MM.1S (cell line): ENCODE measurements at regions not wholly inside any gene's neighbourhood (a gene's known extent, or its start where the extent isn't known, plus 50 kb on each side); places are given as distances from the start of the nearest gene placed in this dataset.
"Not testable (repeated sequence)": the region's sequence is repeated elsewhere in the genome, so short reads cannot be mapped to it uniquely, and the experiment has no call there.

Experiments used
- DNase-seq: peaks from one replicate; pipeline ENCODE4 v3.0.0-alpha.2; 2015
- H2AFZ ChIP-seq: fragments of 300-600 bp; sonication (generic); 2 replicates; pipeline ENCODE4 v1.6.0; 2016; ENCODE audit warnings: antibody characterized with exemption, low read length
- H3F3A ChIP-seq: fragments of 300-600 bp; sonication (generic); 2 replicates; pipeline ENCODE4 v1.6.1; 2016; ENCODE audit warnings: mild to moderate bottlenecking, antibody characterized with exemption, low read length, moderate library complexity, mixed read lengths; ENCODE audit not compliant: insufficient read depth
- H3K27ac ChIP-seq: fragments of 300-600 bp; sonication (generic); 2 replicates; pipeline ENCODE4 v1.5.1; 2016; ENCODE audit warnings: mild to moderate bottlenecking, low read length
- H3K27me3 ChIP-seq: fragments of 300-600 bp; sonication (generic); replicated peaks from 2 replicates; pipeline ENCODE4 v1.6.0; 2016; ENCODE audit warnings: low read length; ENCODE audit not compliant: insufficient read depth
- H3K36me3 ChIP-seq: fragments of 300-600 bp; sonication (generic); replicated peaks from 2 replicates; pipeline ENCODE4 v1.6.1; 2016; ENCODE audit warnings: mild to moderate bottlenecking, low read length, mixed read lengths; ENCODE audit not compliant: insufficient read depth
- H3K4me1 ChIP-seq: fragments of 300-600 bp; sonication (generic); 2 replicates; pipeline ENCODE4 v1.6.1; 2016; ENCODE audit warnings: low read length, mixed read lengths
- H3K4me2 ChIP-seq: fragments of 300-600 bp; sonication (generic); 2 replicates; pipeline ENCODE4 v1.6.0; 2016; ENCODE audit warnings: low read depth, low read length
- H3K4me3 ChIP-seq: fragments of 300-600 bp; sonication (generic); 2 replicates; pipeline ENCODE4 v1.5.1; 2016; ENCODE audit warnings: low read length, mixed read lengths
- H3K79me2 ChIP-seq: fragments of 300-600 bp; sonication (generic); 2 replicates; pipeline ENCODE4 v1.6.1; 2016; ENCODE audit warnings: mixed run types, low read length, mixed read lengths
- H3K9ac ChIP-seq: fragments of 300-600 bp; sonication (generic); 2 replicates; pipeline ENCODE4 v1.6.1; 2016; ENCODE audit warnings: low read length, mixed read lengths
- H3K9me2 ChIP-seq: fragments of 300-600 bp; sonication (generic); replicated peaks from 2 replicates; pipeline ENCODE4 v1.6.1; 2016; ENCODE audit warnings: mild to moderate bottlenecking, low read length, mixed read lengths; ENCODE audit not compliant: insufficient read depth
- H3K9me3 ChIP-seq: fragments of 300-600 bp; sonication (generic); replicated peaks from 2 replicates; pipeline ENCODE4 v1.6.1; 2016; ENCODE audit warnings: mild to moderate bottlenecking, low read length, mixed read lengths; ENCODE audit not compliant: insufficient read depth
- H4K20me1 ChIP-seq: fragments of 300-600 bp; sonication (generic); 2 replicates; pipeline ENCODE4 v1.6.1; 2016; ENCODE audit warnings: mild to moderate bottlenecking, low read length, moderate library complexity, mixed read lengths; ENCODE audit not compliant: insufficient read depth
- CTCF ChIP-seq: fragments of 300-600 bp; sonication (generic); IDR thresholded peaks from 2 replicates; pipeline ENCODE4 v1.5.1; 2016; ENCODE audit warnings: antibody characterized with exemption, low read length, mixed read lengths
- EZH2 ChIP-seq: fragments of 300-600 bp; sonication (generic); optimal IDR thresholded peaks from 2 replicates; pipeline ENCODE3; 2017; ENCODE audit warnings: low read depth, mild to moderate bottlenecking, antibody characterized with exemption, low read length, mixed read lengths
- EZH2phosphoT487 ChIP-seq: fragments of 300-600 bp; sonication (generic); IDR thresholded peaks from 2 replicates; pipeline ENCODE4 v1.6.1; 2018; ENCODE audit warnings: antibody characterized with exemption, low read length

DNA sequence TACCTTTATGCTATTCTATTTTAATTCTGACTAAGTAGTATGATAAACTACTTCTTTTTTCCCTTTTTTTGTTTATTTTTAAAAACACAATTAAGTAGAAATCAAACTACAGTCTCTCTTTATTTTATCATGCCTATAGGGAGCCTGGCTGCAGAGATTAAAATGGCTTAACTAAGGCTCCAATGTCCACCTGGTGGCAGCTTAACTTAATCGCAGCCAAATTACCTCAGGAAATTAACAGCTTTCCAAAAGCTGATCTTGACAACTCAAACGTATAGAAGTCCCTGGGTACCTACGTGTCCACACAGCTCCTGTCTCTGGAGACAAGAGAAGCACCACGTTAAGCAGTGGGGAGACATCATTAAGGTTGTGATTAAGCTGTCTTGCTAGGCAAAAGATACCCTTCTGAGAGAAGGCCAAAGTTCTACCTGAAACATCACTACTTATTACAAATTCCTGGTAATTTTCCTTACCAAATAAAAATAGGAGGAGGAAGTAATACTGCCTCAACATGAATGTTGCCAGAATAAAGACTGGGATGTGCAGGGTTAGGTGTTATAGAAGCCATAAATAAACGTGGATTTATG, 63.2 kb upstream of the SNX19 start:
- DNase-seq = peak; percentile 35
- no peaks in the 10 kb centered on the region for H3K27me3 ChIP-seq

DNA sequence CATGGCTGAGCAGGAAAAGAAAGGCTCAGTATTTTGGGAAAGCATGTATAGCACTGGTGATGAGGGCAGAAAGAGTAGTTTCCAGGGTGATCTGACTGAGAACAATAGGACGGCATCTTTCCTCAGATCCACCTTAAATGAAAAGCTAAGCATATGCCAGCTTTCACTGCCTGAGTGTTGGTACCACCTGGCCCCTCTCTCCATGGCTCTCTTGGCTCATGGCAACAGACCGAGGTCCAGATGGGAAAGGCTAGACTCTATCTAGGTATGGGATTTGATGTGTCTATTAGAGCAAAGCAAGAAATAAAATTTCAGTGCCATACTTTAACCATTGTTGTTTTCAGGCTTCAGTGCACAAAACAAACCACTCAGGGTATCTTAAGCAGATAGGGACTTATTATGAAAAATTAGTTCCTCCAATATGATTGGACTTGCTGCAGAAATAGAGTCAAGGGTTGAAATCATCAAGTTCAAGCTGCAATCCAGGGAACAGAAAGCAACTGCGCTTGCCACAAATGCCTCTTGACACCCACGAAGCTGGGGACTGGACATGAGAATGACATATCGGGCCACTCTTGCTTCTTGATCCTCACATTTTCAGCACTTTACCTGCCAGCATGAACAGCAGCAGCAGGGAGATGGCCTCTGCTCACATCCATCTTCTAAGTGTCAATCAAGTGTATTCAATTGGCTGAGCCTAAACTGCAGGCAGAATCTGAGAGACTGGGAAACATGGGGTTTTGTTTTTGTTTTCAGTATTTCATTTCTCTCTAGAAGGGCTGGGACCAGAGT, 64.0 kb upstream of the SNX19 start:
- no peak overlapping the region for H3K4me3 ChIP-seq
- DNase-seq = no peak
- H3K9ac ChIP-seq = no peak overlapping the region
- H3K27ac ChIP-seq = no peak overlapping the region
- H3K36me3 ChIP-seq = no peaks in the 10 kb centered on the region
- no peaks in the 10 kb centered on the region for H3K4me1 ChIP-seq
- no peak overlapping the region for H2AFZ ChIP-seq
- H3K9me2 ChIP-seq = no peaks in the 10 kb centered on the region
- no peak overlapping the region for H3K4me2 ChIP-seq
- H3K79me2 ChIP-seq = no peaks in the 10 kb centered on the region
- TF ChIP-seq EZH2 (no peak), EZH2phosphoT487 (no peak), CTCF (no peak)
- no peaks in the 10 kb centered on the region for H3F3A ChIP-seq
- no peaks in the 10 kb centered on the region for H3K9me3 ChIP-seq
- H4K20me1 ChIP-seq = no peaks in the 10 kb centered on the region
- no peaks in the 10 kb centered on the region for H3K27me3 ChIP-seq

More for the DNA sequence above, 63.2 kb upstream of the SNX19 start:
- Histone ChIP-seq H3K4me1 (no peaks in the 10 kb centered on the region), H3F3A (no peaks in the 10 kb centered on the region), H3K9me3 (no peaks in the 10 kb centered on the region), H3K4me2 (no peak overlapping the region), H3K9ac (no peak overlapping the region), H3K79me2 (no peaks in the 10 kb centered on the region), H3K36me3 (no peaks in the 10 kb centered on the region), H2AFZ (no peak overlapping the region), H3K9me2 (no peaks in the 10 kb centered on the region), H3K27ac (no peak overlapping the region), H4K20me1 (no peaks in the 10 kb centered on the region), H3K4me3 (no peak overlapping the region)
- no peak for TF ChIP-seq EZH2phosphoT487
- TF ChIP-seq CTCF = peak; percentile 39
- TF ChIP-seq EZH2 = no peak

GRCh38 chr11:130984241-130984640, 68.0 kb upstream of the SNX19 start:
- H3K9me3 ChIP-seq, H3K27me3 ChIP-seq, H3K27ac ChIP-seq, H3K4me3 ChIP-seq, H3K79me2 ChIP-seq, H2AFZ ChIP-seq, H3K9ac ChIP-seq, H3K4me2 ChIP-seq, H3K9me2 ChIP-seq, H3K4me1 ChIP-seq, H3K36me3 ChIP-seq, H4K20me1 ChIP-seq, DNase-seq, H3F3A ChIP-seq: not testable (repeated sequence)

GRCh38 chr11:130992788-130993187, 76.5 kb upstream of the SNX19 start:
- H3K27ac ChIP-seq = no peak overlapping the region
- no peak overlapping the region for H2AFZ ChIP-seq
- TF ChIP-seq EZH2phosphoT487 (no peak), CTCF (no peak), EZH2 (no peak)
- no peaks in the 10 kb centered on the region for H3K9me3 ChIP-seq
- H3K4me3 ChIP-seq = no peak overlapping the region
- H3K9me2 ChIP-seq = no peaks in the 10 kb centered on the region
- H3F3A ChIP-seq = no peaks in the 10 kb centered on the region
- no peaks in the 10 kb centered on the region for H4K20me1 ChIP-seq
- no peaks in the 10 kb centered on the region for H3K4me1 ChIP-seq
- no peak for DNase-seq
- no peaks in the 10 kb centered on the region for H3K36me3 ChIP-seq
- H3K4me2 ChIP-seq = no peak overlapping the region
- no peak overlapping the region for H3K9ac ChIP-seq
- no peaks in the 10 kb centered on the region for H3K79me2 ChIP-seq
- no peaks in the 10 kb centered on the region for H3K27me3 ChIP-seq
